ENCODE measurements at regions not wholly inside any gene's neighbourhood (a gene's known extent, or its start where the extent isn't known, plus 50 kb on each side); places are given as distances from the start of the nearest gene placed in this dataset.

DNA sequence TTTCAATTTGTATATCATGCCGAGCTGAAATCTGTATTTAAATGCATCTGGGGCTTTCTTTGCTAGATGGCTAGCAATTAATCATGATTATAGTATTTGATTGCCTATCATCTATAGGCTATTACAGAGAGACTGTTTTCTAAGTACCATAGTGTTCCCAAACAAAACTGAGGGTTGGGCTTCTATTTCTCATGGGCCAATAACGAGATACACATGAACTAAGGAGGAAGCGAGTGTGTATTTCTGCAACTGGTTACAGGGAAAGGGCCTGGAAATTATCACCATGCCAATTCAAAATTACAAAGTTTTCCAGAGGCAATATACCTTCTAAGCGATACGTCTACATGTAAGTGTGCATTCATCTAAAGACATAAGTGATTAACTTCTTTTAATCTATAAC, 744.5 kb upstream of the BRINP3 start:
- no TSS peak for BruUV-seq (replicated peaks)
- TF ChIP-seq POLR2A (IDR thresholded peaks at IDR 0.05; ENCODE audit: low read depth, low read length) (no peak), MXI1 (IDR thresholded peaks at IDR 0.05; ENCODE audit: borderline replicate concordance, low read depth, low read length) (no peak), RAD21 (IDR thresholded peaks at IDR 0.05; ENCODE audit: low read length) (no peak), SMC3 (IDR thresholded peaks at IDR 0.05; ENCODE audit: low read depth, low read length) (no peak), CHD1 (IDR thresholded peaks at IDR 0.05; ENCODE audit: low read depth, low read length) (no peak), RFX5 (IDR thresholded peaks at IDR 0.05; ENCODE audit: low read depth, low read length) (no peak), FOS (IDR thresholded peaks at IDR 0.05; ENCODE audit: low read depth, low read length) (no peak)
- TF ChIP-seq, protein P1, sequence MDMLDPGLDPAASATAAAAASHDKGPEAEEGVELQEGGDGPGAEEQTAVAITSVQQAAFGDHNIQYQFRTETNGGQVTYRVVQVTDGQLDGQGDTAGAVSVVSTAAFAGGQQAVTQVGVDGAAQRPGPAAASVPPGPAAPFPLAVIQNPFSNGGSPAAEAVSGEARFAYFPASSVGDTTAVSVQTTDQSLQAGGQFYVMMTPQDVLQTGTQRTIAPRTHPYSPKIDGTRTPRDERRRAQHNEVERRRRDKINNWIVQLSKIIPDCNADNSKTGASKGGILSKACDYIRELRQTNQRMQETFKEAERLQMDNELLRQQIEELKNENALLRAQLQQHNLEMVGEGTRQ (IDR thresholded peaks at IDR 0.05; ENCODE audit: low read depth, low read length), result no peak
- Histone ChIP-seq H4K5ac (ENCODE audit: low read depth, low read length) (no peak overlapping the region), H3K4me3 (ENCODE audit: insufficient read depth, low read depth, low read length) (no peak overlapping the region), H3K9ac (ENCODE audit: low read depth, low read length) (no peak overlapping the region), H3K9me3 (ENCODE audit: control insufficient read depth, insufficient read depth, low read length) (no peaks in the 10 kb centered on the region), H3K36me3 (ENCODE audit: control insufficient read depth, insufficient read depth, low read length) (no peaks in the 10 kb centered on the region), H3K56ac (ENCODE audit: extremely low read depth, insufficient read depth, low read length) (no peak overlapping the region), H2AK9ac (replicated peaks; ENCODE audit: low read depth, low read length, poor library complexity) (no peak overlapping the region), H3K23ac (ENCODE audit: low read depth, low read length) (no peak overlapping the region), H3K27ac (ENCODE audit: insufficient read depth, low read length) (no peak overlapping the region), H3K27me3 (ENCODE audit: control insufficient read depth, insufficient read depth, low read length) (no peaks in the 10 kb centered on the region), H2AFZ (replicated peaks; ENCODE audit: low read length, poor library complexity) (no peak overlapping the region), H2BK120ac (ENCODE audit: low read depth, low read length) (no peak overlapping the region), H3K4me1 (ENCODE audit: control insufficient read depth, insufficient read depth, low read length) (no peaks in the 10 kb centered on the region), H2BK5ac (ENCODE audit: low read depth, low read length, poor library complexity, severe bottlenecking) (no peak overlapping the region), H4K20me1 (ENCODE audit: insufficient read depth, low read length) (no peaks in the 10 kb centered on the region), H3K79me1 (ENCODE audit: low read depth in 1 of 2, low read length in 2 of 2) (no peaks in the 10 kb centered on the region), H2BK20ac (ENCODE audit: low read depth, low read length) (no peak overlapping the region), H3K4ac (ENCODE audit: low read depth, low read length) (no peak overlapping the region), H4K91ac (ENCODE audit: insufficient read depth, low read depth, low read length) (no peak overlapping the region), H2BK15ac (ENCODE audit: low read depth, low read length) (no peak overlapping the region), H3K14ac (replicated peaks; ENCODE audit: low read depth, low read length) (no peak overlapping the region), H2AK5ac (ENCODE audit: low read depth, low read length) (no peak overlapping the region), H4K8ac (ENCODE audit: low read depth in 2 of 2, low read length in 2 of 2) (no peak overlapping the region), H3K18ac (ENCODE audit: low read depth, low read length) (no peak overlapping the region), H3K9me1 (ENCODE audit: insufficient read depth, low read length) (no peaks in the 10 kb centered on the region), H3K4me2 (ENCODE audit: low read depth, low read length) (no peak overlapping the region)
- in situ Hi-C loops (cut with MboI; ENCODE audit: low sequenced_read_pairs), result no loop called here
- ChIA-PET POLR2A (ENCODE audit: unreplicated experiment) (no interaction called here), CTCF (no interaction called here)
- DNase-seq (no peak), ATAC-seq (ENCODE audit: low read depth) (no peak)
- WGBS, 2 experiments (ENCODE audit: extremely low coverage in 2 of 2, insufficient read length in 1 of 2), result no CpG with 5 or more reads among the region's 5 CpGs
- intact Hi-C loops (cut with micrococcal nuclease), result no loop called here
- dilution Hi-C loops (cut with HindIII; ENCODE audit: low sequenced_read_pairs, unreplicated experiment), result no loop called here

All from IMR-90 (cell line).